ENCODE measurements at regions not wholly inside any gene's neighbourhood (a gene's known extent, or its start where the extent isn't known, plus 50 kb on each side); places are given as distances from the start of the nearest gene placed in this dataset.

- ChIA-PET CTCF (interaction anchor here (1.2 to 2.2 kb wide), 3 partner anchors 15 to 319 kb away, joined by 3 to 6 read pairs (median 4); no protein-coding TSS in a partner anchor), POLR2A (no interaction called here)
- H3K4me2 ChIP-seq: 0 out of 3 replicates have a peak overlapping the region, but pooled peaks have one; percentile 10
- no peak for DNase-seq (ENCODE audit: low read depth in 1 of 2, low spot score in 1 of 2)
- WGBS (ENCODE audit: missing lambda C conversion rate): 80% methylated on average over 11 of the region's 11 CpGs
- H3K9me3 ChIP-seq: no peaks in the 10 kb centered on the region
- H3K4me3 ChIP-seq: no peak overlapping the region
- FAIRE-seq: no peak
- TF ChIP-seq ESRRA (IDR thresholded peaks at IDR 0.05; ENCODE audit: borderline replicate concordance, low read length): no peak
- H3K27ac ChIP-seq: peak overlapping the region; percentile 45 to 77; a peak in 5 of 6 replicates
- H3K4me1 ChIP-seq: peaks cover 38% of the 10 kb centered on the region
- no peak; a peak in 1 of 6 replicates for ATAC-seq
Measured at GRCh38 chr21:43325968-43326715, 100.8 kb downstream of the SIK1 start.

- no peak overlapping the region for H3K4me3 ChIP-seq
- DNase-seq (ENCODE audit: low read depth in 1 of 2, low spot score in 1 of 2): no peak
- peaks cover 31% of the 10 kb centered on the region for H3K4me1 ChIP-seq
- ChIA-PET POLR2A (no interaction called here), CTCF (interaction anchor here (1.5 to 2.2 kb wide), 2 partner anchors 10 to 16 kb away, joined by 6 read pairs; no protein-coding TSS in a partner anchor)
- WGBS (ENCODE audit: missing lambda C conversion rate): 95% methylated on average over 3 of the region's 5 CpGs
- no peaks in the 10 kb centered on the region for H3K9me3 ChIP-seq
- no peak for TF ChIP-seq SMC3 (IDR thresholded peaks at IDR 0.05)
- no peak for TF ChIP-seq TFCP2L1 (CRISPR knock-in tag; IDR thresholded peaks at IDR 0.05)
- TF ChIP-seq CEBPB (IDR thresholded peaks at IDR 0.05): no peak
- TF ChIP-seq MAX (IDR thresholded peaks at IDR 0.05): no peak
- TF ChIP-seq MAZ (IDR thresholded peaks at IDR 0.05; ENCODE audit: borderline replicate concordance, low read depth, low read length): no peak
- TF ChIP-seq EP300 (IDR thresholded peaks at IDR 0.05): no peak
- no peak for TF ChIP-seq HOXB13 (CRISPR knock-in tag; IDR thresholded peaks at IDR 0.05; ENCODE audit: low read depth)
- no peak for TF ChIP-seq ZNF302 (CRISPR knock-in tag; IDR thresholded peaks at IDR 0.05)
- TF ChIP-seq CHD2 (IDR thresholded peaks at IDR 0.05; ENCODE audit: low read length, partially characterized antibody): no peak
- no peak for TF ChIP-seq POLR2A (IDR thresholded peaks at IDR 0.05; ENCODE audit: low read length)
- no peak for FAIRE-seq
- H3K4me2 ChIP-seq: no peak overlapping the region
- peak overlapping the region in 1 of 2 experiments; percentile 77; a peak in 2 of 6 replicates for H3K27ac ChIP-seq
- no peak for ATAC-seq
Measured at GRCh38 chr21:43325036-43325435, 101.9 kb downstream of the SIK1 start.

GRCh38 chr21:43324596-43324995 lies 102.3 kb downstream of the SIK1 start:
- TF ChIP-seq ESRRA (IDR thresholded peaks at IDR 0.05; ENCODE audit: borderline replicate concordance, low read length): no peak
- TF ChIP-seq JUNB (IDR thresholded peaks at IDR 0.05): no peak
- TF ChIP-seq HOXA7 (CRISPR knock-in tag; IDR thresholded peaks at IDR 0.05): no peak
- TF ChIP-seq KDM5A (IDR thresholded peaks at IDR 0.05): no peak
- no peak for TF ChIP-seq EHF (CRISPR knock-in tag; IDR thresholded peaks at IDR 0.05)
- TF ChIP-seq RNF2 (IDR thresholded peaks at IDR 0.05; ENCODE audit: borderline replicate concordance, low read depth): no peak
- no peak for TF ChIP-seq ATOH8 (CRISPR knock-in tag; IDR thresholded peaks at IDR 0.05; ENCODE audit: low read depth)
- no peak for TF ChIP-seq BHLHE40 (IDR thresholded peaks at IDR 0.05; ENCODE audit: low read depth, low read length)
- TF ChIP-seq MAZ (IDR thresholded peaks at IDR 0.05; ENCODE audit: borderline replicate concordance, low read depth, low read length): no peak
- no peak for TF ChIP-seq USF2 (IDR thresholded peaks at IDR 0.05)
- no peak for TF ChIP-seq EHMT2 (IDR thresholded peaks at IDR 0.05; ENCODE audit: low read depth)
- TF ChIP-seq E2F6 (IDR thresholded peaks at IDR 0.05; ENCODE audit: borderline replicate concordance, low read depth): no peak
- no peak for TF ChIP-seq MYC (IDR thresholded peaks at IDR 0.05; ENCODE audit: borderline replicate concordance, low read length)
- ChIA-PET CTCF (interaction anchor here (1.5 to 2.2 kb wide), 2 partner anchors 10 to 17 kb away, joined by 6 read pairs; no protein-coding TSS in a partner anchor), POLR2A (no interaction called here)
- no peaks in the 10 kb centered on the region for H3K9me3 ChIP-seq
- no peak overlapping the region for H3K4me2 ChIP-seq
- H3K4me3 ChIP-seq: no peak overlapping the region
- DNase-seq (ENCODE audit: low read depth in 1 of 2, low spot score in 1 of 2): no peak
- 97% methylated on average over 5 of the region's 14 CpGs for WGBS (ENCODE audit: missing lambda C conversion rate)
- ATAC-seq: no peak
- peaks cover 32% of the 10 kb centered on the region for H3K4me1 ChIP-seq
- no peak for FAIRE-seq
- peak overlapping the region in 1 of 2 experiments; percentile 77; a peak in 3 of 6 replicates for H3K27ac ChIP-seq
